Osteoblast (primary cell): ENCODE measurements at regions not wholly inside any gene's neighbourhood (a gene's known extent, or its start where the extent isn't known, plus 50 kb on each side); places are given as distances from the start of the nearest gene placed in this dataset.

ENCODE experiments used
- DNase-seq: peaks from one replicate; pipeline ENCODE4 v3.0.0; 2011; ENCODE audit warnings: low spot score, mixed read lengths; ENCODE audit not compliant: insufficient read length; ENCODE audit errors: missing footprints
- H2AFZ ChIP-seq: 2 replicates; pipeline ENCODE4 v1.6.0; 2011; ENCODE audit warnings: mild to moderate bottlenecking, low read length
- H3K27ac ChIP-seq: 2 replicates; pipeline ENCODE4 v1.5.1; 2011; ENCODE audit warnings: mild to moderate bottlenecking, low read depth, low read length, moderate library complexity
- H3K27me3 ChIP-seq: 2 replicates; pipeline ENCODE4 v1.6.0; 2012; ENCODE audit warnings: mild to moderate bottlenecking, control low read depth, inconsistent platforms, low read length, moderate library complexity; ENCODE audit not compliant: insufficient read depth
- H3K36me3 ChIP-seq: 2 replicates; pipeline ENCODE4 v1.5.1; 2011; ENCODE audit warnings: mild to moderate bottlenecking, low read length, control low read depth, moderate library complexity; ENCODE audit not compliant: insufficient read depth
- H3K4me1 ChIP-seq: 2 replicates; pipeline ENCODE4 v1.5.1; 2011; ENCODE audit warnings: mild to moderate bottlenecking, low read length, control low read depth, moderate library complexity; ENCODE audit not compliant: insufficient read depth
- H3K4me2 ChIP-seq: 2 replicates; pipeline ENCODE4 v1.6.0; 2011; ENCODE audit warnings: mild to moderate bottlenecking, low read length; ENCODE audit not compliant: insufficient read depth
- H3K4me3 ChIP-seq: fragments of 200-600 bp; sonication (generic); 3 replicates; pipeline ENCODE4 v1.5.1; 2012; ENCODE audit warnings: mild to moderate bottlenecking, low read length, inconsistent platforms; ENCODE audit not compliant: insufficient read depth
- H3K79me2 ChIP-seq: 2 replicates; pipeline ENCODE4 v1.6.0; 2012; ENCODE audit warnings: mild to moderate bottlenecking, low read length, control low read depth, inconsistent platforms; ENCODE audit not compliant: insufficient read depth
- H3K9me3 ChIP-seq: 2 replicates; pipeline ENCODE4 v1.5.1; 2011; ENCODE audit warnings: low read depth, low read length, control low read depth
- H4K20me1 ChIP-seq: 2 replicates; pipeline ENCODE4 v1.6.0; 2012; ENCODE audit warnings: mild to moderate bottlenecking, low read length, control low read depth; ENCODE audit not compliant: insufficient read depth
- CTCF ChIP-seq: IDR thresholded peaks from 2 replicates; pipeline ENCODE4 v1.5.1; 2011; ENCODE audit warnings: mild to moderate bottlenecking, low read depth, low read length, moderate library complexity; ENCODE audit errors: extremely low read depth

- H3K79me2 ChIP-seq = no peaks in the 10 kb centered on the region
- peaks cover 3% of the 10 kb centered on the region for H3K9me3 ChIP-seq
- H3K27me3 ChIP-seq = no peaks in the 10 kb centered on the region
- H4K20me1 ChIP-seq = no peaks in the 10 kb centered on the region
- H3K4me1 ChIP-seq = no peaks in the 10 kb centered on the region
- no peak overlapping the region for H2AFZ ChIP-seq
- H3K27ac ChIP-seq = no peak overlapping the region
- H3K36me3 ChIP-seq = no peaks in the 10 kb centered on the region
- H3K4me3 ChIP-seq = no peak overlapping the region
- no peak for DNase-seq
- no peak for TF ChIP-seq CTCF
- H3K4me2 ChIP-seq = no peak overlapping the region
Measured at GRCh38 chr10:81784111-81784597, 90.8 kb upstream of the NRG3 start.

GRCh38 chr10:81792729-81793128 lies 82.3 kb upstream of the NRG3 start:
- Histone ChIP-seq H3K27me3 (no peaks in the 10 kb centered on the region), H3K79me2 (no peaks in the 10 kb centered on the region), H2AFZ (no peak overlapping the region), H3K27ac (no peak overlapping the region), H3K4me2 (no peak overlapping the region), H3K4me3 (no peak overlapping the region), H4K20me1 (no peaks in the 10 kb centered on the region), H3K36me3 (no peaks in the 10 kb centered on the region), H3K9me3 (peaks cover 6% of the 10 kb centered on the region), H3K4me1 (no peaks in the 10 kb centered on the region)
- TF ChIP-seq CTCF = no peak
- no peak for DNase-seq

- H4K20me1 ChIP-seq = no peaks in the 10 kb centered on the region
- no peak overlapping the region for H3K27ac ChIP-seq
- no peak for TF ChIP-seq CTCF
Measured at GRCh38 chr10:81806842-81807241, 68.2 kb upstream of the NRG3 start.

GRCh38 chr10:81814842-81815241 lies 60.2 kb upstream of the NRG3 start:
- no peaks in the 10 kb centered on the region for H3K27me3 ChIP-seq
- TF ChIP-seq CTCF = no peak
- H3K9me3 ChIP-seq = peaks cover 2% of the 10 kb centered on the region
- no peak overlapping the region for H3K4me3 ChIP-seq
- no peaks in the 10 kb centered on the region for H3K79me2 ChIP-seq
- H3K36me3 ChIP-seq = no peaks in the 10 kb centered on the region
- H3K4me1 ChIP-seq = no peaks in the 10 kb centered on the region
- no peak overlapping the region for H3K4me2 ChIP-seq
- H2AFZ ChIP-seq = no peak overlapping the region
- DNase-seq = no peak
- H3K27ac ChIP-seq = no peak overlapping the region
- no peaks in the 10 kb centered on the region for H4K20me1 ChIP-seq

More at GRCh38 chr10:81806842-81807241, 68.2 kb upstream of the NRG3 start:
- no peaks in the 10 kb centered on the region for H3K79me2 ChIP-seq
- peaks cover 1% of the 10 kb centered on the region for H3K9me3 ChIP-seq
- H3K27me3 ChIP-seq = no peaks in the 10 kb centered on the region
- no peaks in the 10 kb centered on the region for H3K36me3 ChIP-seq
- H3K4me2 ChIP-seq = no peak overlapping the region
- no peak for DNase-seq
- no peaks in the 10 kb centered on the region for H3K4me1 ChIP-seq
- no peak overlapping the region for H3K4me3 ChIP-seq
- H2AFZ ChIP-seq = no peak overlapping the region
